Loucy (cell line): ENCODE measurements at regions not wholly inside any gene's neighbourhood (a gene's known extent, or its start where the extent isn't known, plus 50 kb on each side); places are given as distances from the start of the nearest gene placed in this dataset.

ENCODE experiments used
- H2AFZ ChIP-seq: fragments of 200-600 bp; sonication (generic); 2 replicates; pipeline ENCODE4 v1.6.0; 2016; ENCODE audit warnings: antibody characterized with exemption, mild to moderate bottlenecking, low read length, moderate library complexity
- H3F3A ChIP-seq: fragments of 200-600 bp; 2 replicates; pipeline ENCODE4 v1.6.0; 2016; ENCODE audit warnings: antibody characterized with exemption, low read depth, mild to moderate bottlenecking
- H3K27me3 ChIP-seq: fragments of 200-600 bp; sonication (generic); 2 replicates; pipeline ENCODE4 v1.6.1; 2014; ENCODE audit warnings: low read length, mild to moderate bottlenecking; ENCODE audit not compliant: insufficient read depth, poor library complexity, severe bottlenecking
- H3K36me3 ChIP-seq: fragments of 200-600 bp; sonication (generic); 2 replicates; pipeline ENCODE4 v1.6.1; 2016; ENCODE audit warnings: low read length; ENCODE audit not compliant: insufficient read depth
- H3K4me1 ChIP-seq: fragments of 200-600 bp; sonication (generic); 2 replicates; pipeline ENCODE4 v1.5.1; 2014; ENCODE audit warnings: low read length, mild to moderate bottlenecking; ENCODE audit not compliant: insufficient read depth, poor library complexity, severe bottlenecking
- H3K4me2 ChIP-seq: fragments of 200-600 bp; sonication (generic); 2 replicates; pipeline ENCODE4 v1.6.0; 2014; ENCODE audit warnings: antibody characterized with exemption, low read length, low read depth, mild to moderate bottlenecking; ENCODE audit not compliant: poor library complexity, severe bottlenecking
- H3K4me3 ChIP-seq: fragments of 200-600 bp; sonication (generic); 2 replicates; pipeline ENCODE4 v1.5.1; 2014; ENCODE audit warnings: low read length, mild to moderate bottlenecking, mixed read lengths; ENCODE audit not compliant: poor library complexity, severe bottlenecking
- H3K79me2 ChIP-seq: fragments of 200-600 bp; sonication (generic); 2 replicates; pipeline ENCODE4 v1.6.1; 2014; ENCODE audit warnings: low read length; ENCODE audit not compliant: insufficient read depth
- H3K9ac ChIP-seq: fragments of 200-600 bp; sonication (generic); 2 replicates; pipeline ENCODE4 v1.6.0; 2014; ENCODE audit warnings: mild to moderate bottlenecking, low read depth, low read length, moderate library complexity; ENCODE audit not compliant: poor library complexity, severe bottlenecking
- H3K9me2 ChIP-seq: fragments of 200-600 bp; sonication (generic); replicated peaks from 2 replicates; pipeline ENCODE4 v1.6.1; 2016; ENCODE audit warnings: low read depth, low read length, mixed read lengths
- H3K9me3 ChIP-seq: fragments of 200-600 bp; sonication (generic); 2 replicates; pipeline ENCODE4 v1.6.1; 2014; ENCODE audit warnings: mild to moderate bottlenecking, antibody characterized with exemption, low read length, low read depth; ENCODE audit not compliant: insufficient read depth
- H4K20me1 ChIP-seq: fragments of 200-600 bp; sonication (generic); 2 replicates; pipeline ENCODE4 v1.6.0; 2014; ENCODE audit warnings: antibody characterized with exemption, low read length, mild to moderate bottlenecking; ENCODE audit not compliant: insufficient read depth, poor library complexity, severe bottlenecking
- EZH2phosphoT487 ChIP-seq: fragments of 200-600 bp; IDR thresholded peaks from 2 replicates; pipeline ENCODE4 v1.6.1; 2018; ENCODE audit warnings: antibody characterized with exemption, mild to moderate bottlenecking, moderate library complexity, borderline replicate concordance
- TF ChIP-seq, protein P1 (sequence below): fragments of 200-600 bp; sonication (generic); conservative IDR thresholded peaks from 2 replicates; pipeline ENCODE4 v1.5.1; 2014; ENCODE audit warnings: mild to moderate bottlenecking, antibody characterized with exemption, low read length

DNA sequence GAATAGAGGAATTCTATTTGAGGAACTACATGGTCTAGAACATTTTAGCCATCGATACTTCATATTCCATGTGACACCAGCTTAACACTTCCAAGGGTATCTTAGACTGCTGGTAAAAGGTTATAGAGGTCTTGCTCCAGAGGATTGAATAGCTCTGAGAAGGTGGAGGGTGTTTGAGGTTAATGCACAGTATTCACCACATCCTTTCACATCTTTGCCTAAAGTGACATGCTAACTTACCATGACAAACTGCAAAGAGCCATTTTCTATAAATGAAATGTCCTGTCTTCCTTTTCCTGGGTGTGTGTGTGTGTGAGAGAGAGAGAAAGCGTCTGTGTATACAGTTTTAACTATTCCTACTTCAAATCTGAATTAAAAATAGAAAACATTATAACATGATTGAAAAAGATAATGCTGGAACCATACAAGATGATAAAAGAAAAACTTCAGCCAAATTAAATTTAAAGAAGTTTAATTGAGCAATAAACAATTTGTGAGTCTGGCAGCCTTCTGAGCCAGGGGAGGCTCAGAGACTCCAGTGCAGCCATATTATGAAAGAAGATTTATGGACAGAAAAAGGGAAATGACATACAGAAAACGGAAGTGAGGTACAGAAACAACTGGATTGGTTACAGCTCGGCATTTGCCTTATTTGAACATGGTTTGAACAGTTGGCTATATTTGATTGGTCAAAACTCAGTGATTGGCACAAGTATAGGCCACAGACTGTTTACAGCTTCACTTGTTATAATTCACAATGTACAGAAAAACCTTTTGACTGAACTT, 320.9 kb upstream of the CCDC179 start:
- TF ChIP-seq, protein P1, sequence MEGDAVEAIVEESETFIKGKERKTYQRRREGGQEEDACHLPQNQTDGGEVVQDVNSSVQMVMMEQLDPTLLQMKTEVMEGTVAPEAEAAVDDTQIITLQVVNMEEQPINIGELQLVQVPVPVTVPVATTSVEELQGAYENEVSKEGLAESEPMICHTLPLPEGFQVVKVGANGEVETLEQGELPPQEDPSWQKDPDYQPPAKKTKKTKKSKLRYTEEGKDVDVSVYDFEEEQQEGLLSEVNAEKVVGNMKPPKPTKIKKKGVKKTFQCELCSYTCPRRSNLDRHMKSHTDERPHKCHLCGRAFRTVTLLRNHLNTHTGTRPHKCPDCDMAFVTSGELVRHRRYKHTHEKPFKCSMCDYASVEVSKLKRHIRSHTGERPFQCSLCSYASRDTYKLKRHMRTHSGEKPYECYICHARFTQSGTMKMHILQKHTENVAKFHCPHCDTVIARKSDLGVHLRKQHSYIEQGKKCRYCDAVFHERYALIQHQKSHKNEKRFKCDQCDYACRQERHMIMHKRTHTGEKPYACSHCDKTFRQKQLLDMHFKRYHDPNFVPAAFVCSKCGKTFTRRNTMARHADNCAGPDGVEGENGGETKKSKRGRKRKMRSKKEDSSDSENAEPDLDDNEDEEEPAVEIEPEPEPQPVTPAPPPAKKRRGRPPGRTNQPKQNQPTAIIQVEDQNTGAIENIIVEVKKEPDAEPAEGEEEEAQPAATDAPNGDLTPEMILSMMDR = no peak
- no peak for TF ChIP-seq EZH2phosphoT487
- no peaks in the 10 kb centered on the region for H4K20me1 ChIP-seq
- H3K36me3 ChIP-seq = no peaks in the 10 kb centered on the region
- H3K27me3 ChIP-seq = no peaks in the 10 kb centered on the region
- no peaks in the 10 kb centered on the region for H3K9me3 ChIP-seq
- peaks cover 13% of the 10 kb centered on the region for H3K4me1 ChIP-seq
- H3F3A ChIP-seq = no peaks in the 10 kb centered on the region
- H3K9me2 ChIP-seq = no peaks in the 10 kb centered on the region
- H3K4me3 ChIP-seq = no peak overlapping the region
- H2AFZ ChIP-seq = peak overlapping the region; percentile 42; the same call in 1 of the 2 replicates
- no peaks in the 10 kb centered on the region for H3K79me2 ChIP-seq
- peak overlapping the region; percentile 40 for H3K4me2 ChIP-seq
- no peak overlapping the region for H3K9ac ChIP-seq

- no peak overlapping the region for H3K4me3 ChIP-seq
- no peaks in the 10 kb centered on the region for H3K4me1 ChIP-seq
- H3K4me2 ChIP-seq = no peak overlapping the region
- no peaks in the 10 kb centered on the region for H3K36me3 ChIP-seq
- TF ChIP-seq, protein P1 = no peak
- no peak for TF ChIP-seq EZH2phosphoT487
- no peaks in the 10 kb centered on the region for H4K20me1 ChIP-seq
- H3K9me2 ChIP-seq = no peaks in the 10 kb centered on the region
- H3F3A ChIP-seq = no peaks in the 10 kb centered on the region
- no peaks in the 10 kb centered on the region for H3K79me2 ChIP-seq
- no peak overlapping the region for H2AFZ ChIP-seq
- H3K9me3 ChIP-seq = no peaks in the 10 kb centered on the region
- H3K9ac ChIP-seq = no peak overlapping the region
- H3K27me3 ChIP-seq = no peaks in the 10 kb centered on the region
Measured at GRCh38 chr11:23192256-23192655, 332.0 kb upstream of the CCDC179 start.

- Histone ChIP-seq H3K4me1 (peaks cover 20% of the 10 kb centered on the region), H3F3A (no peaks in the 10 kb centered on the region), H3K79me2 (no peaks in the 10 kb centered on the region), H3K9ac (no peak overlapping the region), H3K9me3 (peaks cover 29% of the 10 kb centered on the region; the same call in 1 of the 2 replicates), H4K20me1 (no peaks in the 10 kb centered on the region), H2AFZ (no peak overlapping the region), H3K27me3 (no peaks in the 10 kb centered on the region), H3K9me2 (no peaks in the 10 kb centered on the region), H3K4me3 (no peak overlapping the region), H3K4me2 (no peak overlapping the region), H3K36me3 (no peaks in the 10 kb centered on the region)
- TF ChIP-seq, protein P1 = no peak
- no peak for TF ChIP-seq EZH2phosphoT487
Measured at GRCh38 chr11:23201936-23202522, 341.8 kb upstream of the CCDC179 start.
